Mesendoderm (in vitro differentiated cells): ENCODE measurements at regions not wholly inside any gene's neighbourhood (a gene's known extent, or its start where the extent isn't known, plus 50 kb on each side); places are given as distances from the start of the nearest gene placed in this dataset.

Experiments used
- DNase-seq: peaks from one replicate; pipeline ENCODE4 v3.0.0; 2013
- H2AK5ac ChIP-seq: 2 replicates; pipeline ENCODE4 v1.6.1; 2013; ENCODE audit warnings: low read length, inconsistent platforms
- H2BK120ac ChIP-seq: 2 replicates; pipeline ENCODE4 v1.6.1; 2013; ENCODE audit warnings: low read depth, mild to moderate bottlenecking, low read length, moderate library complexity, mixed read lengths
- H2BK15ac ChIP-seq: replicated peaks from 2 replicates; pipeline ENCODE4 v1.6.1; 2013; ENCODE audit warnings: low read depth, mild to moderate bottlenecking, moderate library complexity
- H2BK5ac ChIP-seq: 2 replicates; pipeline ENCODE4 v1.6.1; 2013; ENCODE audit warnings: low read length, inconsistent platforms
- H3K18ac ChIP-seq: 2 replicates; pipeline ENCODE4 v1.6.1; 2013; ENCODE audit warnings: mild to moderate bottlenecking, low read length, mixed read lengths
- H3K23ac ChIP-seq: one replicate; pipeline ENCODE4 v1.6.1; 2013; ENCODE audit warnings: low read length
- H3K27ac ChIP-seq: 2 replicates; pipeline ENCODE4 v1.5.1; 2013; ENCODE audit warnings: low read depth, mild to moderate bottlenecking, inconsistent platforms, low read length, moderate library complexity
- H3K27me3 ChIP-seq: 2 replicates; pipeline ENCODE4 v1.6.1; 2013; ENCODE audit warnings: low read length, control low read depth, mild to moderate bottlenecking, inconsistent platforms; ENCODE audit not compliant: insufficient read depth, poor library complexity
- H3K36me3 ChIP-seq: 2 replicates; pipeline ENCODE4 v1.6.1; 2013; ENCODE audit warnings: low read length, inconsistent platforms; ENCODE audit not compliant: control insufficient read depth, insufficient read depth
- H3K4ac ChIP-seq: one replicate; pipeline ENCODE4 v1.6.1; 2013; ENCODE audit warnings: low read depth, mild to moderate bottlenecking, low read length, moderate library complexity
- H3K4me1 ChIP-seq: 2 replicates; pipeline ENCODE4 v1.6.1; 2013; ENCODE audit warnings: low read depth, low read length, inconsistent platforms; ENCODE audit not compliant: control insufficient read depth
- H3K4me2 ChIP-seq: 2 replicates; pipeline ENCODE4 v1.6.1; 2013; ENCODE audit warnings: low read length
- H3K4me3 ChIP-seq: 2 replicates; pipeline ENCODE4 v1.5.1; 2013; ENCODE audit warnings: mild to moderate bottlenecking, low read length
- H3K56ac ChIP-seq: one replicate; pipeline ENCODE4 v1.6.1; 2013; ENCODE audit warnings: low read length
- H3K79me1 ChIP-seq: 2 replicates; pipeline ENCODE4 v1.6.1; 2013; ENCODE audit warnings: low read length, inconsistent platforms
- H3K79me2 ChIP-seq: 2 replicates; pipeline ENCODE4 v1.6.1; 2013; ENCODE audit warnings: mild to moderate bottlenecking, low read length; ENCODE audit not compliant: control insufficient read depth, insufficient read depth
- H3K9ac ChIP-seq: 2 replicates; pipeline ENCODE4 v1.6.1; 2013; ENCODE audit warnings: low read length, inconsistent platforms
- H4K5ac ChIP-seq: one replicate; pipeline ENCODE4 v1.6.1; 2013; ENCODE audit warnings: low read length
- H4K8ac ChIP-seq: one replicate; pipeline ENCODE4 v1.6.1; 2013; ENCODE audit warnings: low read depth, mild to moderate bottlenecking, control low read depth, low read length, moderate library complexity
- WGBS: extraction: QIAGEN DNeasy Blood & Tissue Kit; methylation state at CpG from one replicate; pipeline ENCODE4 v1.1.7; 2013; ENCODE audit warnings: low lambda C conversion rate, missing lambda C conversion rate; ENCODE audit not compliant: insufficient coverage; ENCODE audit errors: extremely low coverage; 5-methylcytosine and 5-hydroxymethylcytosine counted together

GRCh38 chr9:107175041-107175440, 108.0 kb upstream of the RAD23B start:
- Histone ChIP-seq H4K5ac (no peak overlapping the region), H3K4me1 (peaks cover 6% of the 10 kb centered on the region), H3K56ac (no peak overlapping the region), H3K36me3 (no peaks in the 10 kb centered on the region), H3K4me2 (no peak overlapping the region), H4K8ac (no peak overlapping the region), H2AK5ac (no peak overlapping the region), H3K4me3 (no peak overlapping the region), H3K18ac (no peak overlapping the region), H2BK15ac (no peak overlapping the region), H3K27me3 (no peaks in the 10 kb centered on the region), H3K4ac (no peak overlapping the region), H3K79me2 (no peaks in the 10 kb centered on the region), H3K79me1 (no peaks in the 10 kb centered on the region), H3K9ac (no peak overlapping the region), H3K23ac (no peak overlapping the region), H3K27ac (no peak overlapping the region), H2BK120ac (no peak overlapping the region), H2BK5ac (peak overlapping the region; percentile 35)
- no CpG with 5 or more reads among the region's 4 CpGs for WGBS
- DNase-seq, result no peak

DNA sequence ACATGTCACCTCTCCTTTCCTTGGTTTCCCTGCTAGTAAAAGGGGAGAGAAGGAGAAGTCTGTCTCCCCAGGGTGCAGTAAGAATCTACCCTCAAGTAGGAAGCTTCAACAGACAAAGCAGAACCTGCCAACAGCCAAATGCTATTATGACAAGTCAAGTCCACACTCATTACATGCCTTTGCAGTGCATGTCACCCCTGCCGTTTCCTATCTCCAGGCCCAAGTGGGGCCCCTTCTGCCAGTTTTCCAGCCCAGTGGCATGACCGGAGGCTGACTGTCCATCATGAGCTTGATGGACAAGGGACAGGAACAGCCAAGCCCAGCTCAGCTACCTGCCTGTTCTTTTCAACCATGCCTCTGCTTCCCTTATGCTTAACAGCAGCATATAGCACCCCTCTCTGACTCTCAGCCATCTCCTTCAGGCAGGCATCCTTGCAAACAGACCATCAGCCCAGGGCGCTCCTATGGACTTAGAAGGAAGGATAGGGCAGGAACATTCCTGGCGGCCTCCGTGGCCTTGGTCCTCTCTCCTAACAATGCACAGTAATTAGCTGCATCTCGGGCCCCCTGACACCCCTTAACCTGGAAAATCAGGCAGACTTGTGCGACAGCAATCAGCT, 107.2 kb upstream of the RAD23B start:
- Histone ChIP-seq H2BK120ac (no peak overlapping the region), H3K9ac (no peak overlapping the region), H3K79me2 (no peaks in the 10 kb centered on the region), H3K4ac (no peak overlapping the region), H3K18ac (no peak overlapping the region), H3K79me1 (no peaks in the 10 kb centered on the region), H3K23ac (no peak overlapping the region), H2AK5ac (peak overlapping the region; percentile 33), H3K36me3 (no peaks in the 10 kb centered on the region), H3K56ac (peak overlapping the region; percentile 68), H4K5ac (no peak overlapping the region), H3K27ac (no peak overlapping the region), H3K4me2 (no peak overlapping the region), H3K4me1 (peaks cover 8% of the 10 kb centered on the region), H3K4me3 (no peak overlapping the region), H4K8ac (no peak overlapping the region), H3K27me3 (no peaks in the 10 kb centered on the region), H2BK15ac (no peak overlapping the region), H2BK5ac (peak overlapping the region; percentile 22)
- no CpG with 5 or more reads among the region's 7 CpGs for WGBS
- DNase-seq, result peak; percentile 34

DNA sequence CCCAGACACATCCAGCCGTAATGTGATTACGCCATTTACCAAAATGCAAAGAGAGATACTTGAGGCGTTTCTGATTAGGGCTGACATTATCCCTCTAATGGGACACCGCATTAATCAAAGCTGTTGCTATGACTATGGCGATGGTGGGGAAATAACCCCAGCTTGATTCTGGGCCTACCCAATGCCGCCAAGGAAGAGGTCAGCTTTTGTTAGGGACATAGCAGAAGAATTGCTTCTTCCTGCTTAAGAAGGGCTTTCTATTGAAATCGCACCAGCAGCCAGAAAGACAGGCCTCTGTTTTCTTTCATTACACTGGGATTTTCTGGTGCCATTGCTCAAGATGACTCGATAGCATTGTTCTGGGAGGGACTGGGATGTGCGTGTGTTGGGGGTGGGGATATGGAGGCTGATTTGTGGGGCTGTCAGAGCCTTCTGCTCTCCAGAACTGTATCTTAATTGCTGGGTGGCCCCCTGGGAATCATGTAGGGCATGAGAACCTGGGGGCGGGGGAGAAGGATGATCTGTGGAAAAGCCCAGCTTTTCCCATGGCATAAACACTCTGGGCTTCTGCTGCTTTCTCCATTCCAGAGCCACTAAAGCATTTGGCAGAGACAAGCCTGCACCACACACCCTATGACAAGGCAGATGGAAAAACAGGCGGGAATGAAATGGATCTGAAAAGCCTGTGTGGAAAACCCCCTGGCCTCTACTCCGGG, 106.5 kb upstream of the RAD23B start:
- Histone ChIP-seq H4K5ac (no peak overlapping the region), H3K36me3 (no peaks in the 10 kb centered on the region), H3K79me1 (no peaks in the 10 kb centered on the region), H3K27me3 (no peaks in the 10 kb centered on the region), H3K79me2 (no peaks in the 10 kb centered on the region), H3K4me2 (no peak overlapping the region), H2BK15ac (no peak overlapping the region), H3K4ac (no peak overlapping the region), H3K18ac (no peak overlapping the region), H3K4me3 (no peak overlapping the region), H3K9ac (no peak overlapping the region), H3K27ac (no peak overlapping the region), H3K23ac (no peak overlapping the region), H2BK120ac (no peak overlapping the region), H2BK5ac (no peak overlapping the region), H3K56ac (no peak overlapping the region), H4K8ac (no peak overlapping the region), H3K4me1 (peaks cover 8% of the 10 kb centered on the region), H2AK5ac (no peak overlapping the region)
- no CpG with 5 or more reads among the region's 12 CpGs for WGBS
- peak; percentile 33 for DNase-seq

DNA sequence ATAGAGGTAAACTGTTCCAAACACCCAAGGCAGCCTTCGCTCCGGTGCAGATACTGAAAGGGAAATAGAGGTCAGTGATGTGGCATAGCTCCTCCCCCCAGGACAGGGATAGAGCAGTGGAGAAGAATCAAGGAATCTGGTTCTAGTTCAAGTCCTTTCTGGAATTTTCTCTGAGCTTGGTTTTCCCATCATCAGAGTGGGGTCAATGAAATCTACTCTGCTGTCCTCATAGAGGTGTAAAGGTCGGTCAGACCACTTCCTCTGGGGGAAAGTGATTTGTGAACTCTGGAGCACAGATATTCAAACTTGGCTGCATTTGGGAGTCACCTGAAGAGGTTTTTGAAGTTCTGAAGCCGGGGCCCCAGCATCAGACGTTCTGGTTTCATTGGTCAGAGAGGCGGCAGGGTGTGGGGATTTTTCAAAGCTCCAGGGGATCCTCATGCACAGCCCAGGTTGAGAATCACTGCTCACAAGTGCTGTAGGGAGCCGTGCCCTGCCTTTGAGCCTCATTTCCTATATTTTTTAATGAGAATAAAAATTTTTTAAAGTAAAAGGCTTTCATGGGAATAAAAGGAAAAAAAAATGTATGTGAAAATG, 105.7 kb upstream of the RAD23B start:
- no peaks in the 10 kb centered on the region for H3K79me2 ChIP-seq
- no peak for DNase-seq
- H2BK15ac ChIP-seq, result no peak overlapping the region
- H3K4me2 ChIP-seq, result no peak overlapping the region
- H3K4me1 ChIP-seq, result peaks cover 13% of the 10 kb centered on the region
- no peak overlapping the region for H3K9ac ChIP-seq
- WGBS, result no CpG with 5 or more reads among the region's 7 CpGs
- H3K4me3 ChIP-seq, result no peak overlapping the region
- no peaks in the 10 kb centered on the region for H3K36me3 ChIP-seq
- H3K79me1 ChIP-seq, result no peaks in the 10 kb centered on the region
- H3K27ac ChIP-seq, result no peak overlapping the region
- no peak overlapping the region for H2BK120ac ChIP-seq
- no peak overlapping the region for H3K23ac ChIP-seq
- H2BK5ac ChIP-seq, result no peak overlapping the region
- no peak overlapping the region for H3K18ac ChIP-seq
- H4K8ac ChIP-seq, result no peak overlapping the region
- no peaks in the 10 kb centered on the region for H3K27me3 ChIP-seq
- no peak overlapping the region for H3K4ac ChIP-seq
- H2AK5ac ChIP-seq, result no peak overlapping the region
- no peak overlapping the region for H3K56ac ChIP-seq
- no peak overlapping the region for H4K5ac ChIP-seq

DNA sequence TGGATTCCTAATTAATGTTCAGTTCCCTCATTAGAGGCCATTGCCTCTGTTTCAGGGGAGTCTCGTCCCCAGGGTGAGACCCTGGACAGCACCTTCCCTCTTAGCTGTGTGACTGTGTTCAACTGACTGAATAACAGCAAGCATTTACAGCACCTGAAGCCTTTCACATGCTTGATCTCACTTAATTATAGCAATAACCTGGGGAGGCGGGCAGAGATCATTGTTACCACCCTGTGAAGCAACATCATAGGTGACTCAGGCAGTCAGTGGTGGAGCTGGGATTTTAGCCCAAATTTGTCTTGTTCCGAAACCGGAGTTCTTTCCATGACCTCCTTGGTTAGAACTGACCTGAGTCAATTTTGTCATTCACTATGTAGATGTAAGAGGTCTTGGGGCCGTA, 105.2 kb upstream of the RAD23B start:
- H2BK15ac ChIP-seq, result no peak overlapping the region
- no peak overlapping the region for H3K4me3 ChIP-seq
- H2BK120ac ChIP-seq, result no peak overlapping the region
- no peak overlapping the region for H3K9ac ChIP-seq
- WGBS, result no CpG with 5 or more reads among the region's 5 CpGs
- no peaks in the 10 kb centered on the region for H3K27me3 ChIP-seq
- H3K27ac ChIP-seq, result no peak overlapping the region
- H2BK5ac ChIP-seq, result no peak overlapping the region
- no peak overlapping the region for H3K56ac ChIP-seq
- no peaks in the 10 kb centered on the region for H3K79me1 ChIP-seq
- H2AK5ac ChIP-seq, result no peak overlapping the region
- no peaks in the 10 kb centered on the region for H3K36me3 ChIP-seq
- no peaks in the 10 kb centered on the region for H3K79me2 ChIP-seq
- H3K18ac ChIP-seq, result no peak overlapping the region
- no peak overlapping the region for H4K8ac ChIP-seq
- no peak overlapping the region for H3K4ac ChIP-seq
- H3K23ac ChIP-seq, result no peak overlapping the region
- H3K4me2 ChIP-seq, result no peak overlapping the region
- no peak overlapping the region for H4K5ac ChIP-seq
- peaks cover 13% of the 10 kb centered on the region for H3K4me1 ChIP-seq
- no peak for DNase-seq
